Pulmonary artery endothelial cell (primary cell): ENCODE measurements at regions not wholly inside any gene's neighbourhood (a gene's known extent, or its start where the extent isn't known, plus 50 kb on each side); places are given as distances from the start of the nearest gene placed in this dataset.

Experiments
- DNase-seq: peaks from one replicate; pipeline ENCODE4 v3.0.0-alpha.2; 2011; ENCODE audit warnings: low read depth, low spot score

- no peak for DNase-seq
These were observed 115.2 kb upstream of the SEMA6D start for GRCh38 chr15:47602121-47602520.

- no peak for DNase-seq
These were observed 114.3 kb upstream of the SEMA6D start for GRCh38 chr15:47603026-47603425.

- no peak for DNase-seq
These were observed 109.6 kb upstream of the SEMA6D start for GRCh38 chr15:47607695-47608094.

GRCh38 chr15:47609693-47610092 is 107.6 kb upstream of the SEMA6D start:
- DNase-seq = no peak

- DNase-seq = no peak
These were observed 106.6 kb upstream of the SEMA6D start for GRCh38 chr15:47610736-47611135.

GRCh38 chr15:47614360-47615011 is 102.8 kb upstream of the SEMA6D start:
- no peak for DNase-seq

GRCh38 chr15:47616876-47617275 is 100.4 kb upstream of the SEMA6D start:
- DNase-seq = no peak

- DNase-seq = no peak
These were observed 99.1 kb upstream of the SEMA6D start for GRCh38 chr15:47618241-47618640.

- DNase-seq = no peak
These were observed 96.2 kb upstream of the SEMA6D start for GRCh38 chr15:47620960-47621681.

GRCh38 chr15:47622055-47622454 is 95.2 kb upstream of the SEMA6D start:
- no peak for DNase-seq

GRCh38 chr15:47624503-47624902 is 92.8 kb upstream of the SEMA6D start:
- DNase-seq = no peak

GRCh38 chr15:47639042-47639441 is 78.3 kb upstream of the SEMA6D start:
- no peak for DNase-seq

- no peak for DNase-seq
These were observed 77.2 kb upstream of the SEMA6D start for GRCh38 chr15:47640079-47640478.

GRCh38 chr15:47640901-47641300 is 76.4 kb upstream of the SEMA6D start:
- no peak for DNase-seq

GRCh38 chr15:47644722-47645121 is 72.6 kb upstream of the SEMA6D start:
- no peak for DNase-seq

GRCh38 chr15:47650564-47650963 is 66.7 kb upstream of the SEMA6D start:
- no peak for DNase-seq

- no peak for DNase-seq
These were observed 65.0 kb upstream of the SEMA6D start for GRCh38 chr15:47652328-47652727.

- DNase-seq = no peak
These were observed 64.5 kb upstream of the SEMA6D start for GRCh38 chr15:47652844-47653243.

- no peak for DNase-seq
These were observed 55.6 kb upstream of the SEMA6D start for GRCh38 chr15:47661661-47662180.

- DNase-seq = no peak
These were observed 54.2 kb upstream of the SEMA6D start for GRCh38 chr15:47663101-47663500.
